IPS-18a (cell line): ENCODE measurements at regions not wholly inside any gene's neighbourhood (a gene's known extent, or its start where the extent isn't known, plus 50 kb on each side); places are given as distances from the start of the nearest gene placed in this dataset.

Experiments used
- H3K27ac ChIP-seq: one replicate; pipeline ENCODE4 v1.5.1; 2013; ENCODE audit warnings: low read length
- H3K27me3 ChIP-seq: one replicate; pipeline ENCODE4 v1.6.1; 2013; ENCODE audit warnings: mild to moderate bottlenecking, low read length; ENCODE audit not compliant: control insufficient read depth, insufficient read depth
- H3K36me3 ChIP-seq: one replicate; pipeline ENCODE4 v1.6.1; 2013; ENCODE audit warnings: low read depth, low read length; ENCODE audit not compliant: control insufficient read depth
- H3K4me1 ChIP-seq: one replicate; pipeline ENCODE4 v1.6.1; 2013; ENCODE audit warnings: low read depth, low read length; ENCODE audit not compliant: control insufficient read depth
- H3K4me3 ChIP-seq: one replicate; pipeline ENCODE4 v1.5.1; 2013; ENCODE audit warnings: low read length
- H3K9ac ChIP-seq: one replicate; pipeline ENCODE4 v1.6.1; 2013; ENCODE audit warnings: mild to moderate bottlenecking, low read length, moderate library complexity
- H3K9me3 ChIP-seq: one replicate; pipeline ENCODE4 v1.6.1; 2013; ENCODE audit warnings: low read depth, low read length; ENCODE audit not compliant: control insufficient read depth

- no peak overlapping the region for H3K27ac ChIP-seq
- H3K9me3 ChIP-seq, result no peaks in the 10 kb centered on the region
- no peak overlapping the region for H3K4me3 ChIP-seq
- H3K27me3 ChIP-seq, result no peaks in the 10 kb centered on the region
- no peaks in the 10 kb centered on the region for H3K4me1 ChIP-seq
- H3K9ac ChIP-seq, result no peak overlapping the region
- no peaks in the 10 kb centered on the region for H3K36me3 ChIP-seq
These were observed 295.3 kb downstream of the TLE3 start for GRCh38 chr15:69802432-69802831.

- Histone ChIP-seq H3K9ac (no peak overlapping the region), H3K36me3 (no peaks in the 10 kb centered on the region), H3K4me1 (no peaks in the 10 kb centered on the region), H3K27me3 (no peaks in the 10 kb centered on the region), H3K9me3 (no peaks in the 10 kb centered on the region), H3K27ac (no peak overlapping the region), H3K4me3 (no peak overlapping the region)
These were observed 292.9 kb downstream of the TLE3 start for GRCh38 chr15:69804786-69805185.

GRCh38 chr15:69805248-69805953 is 292.3 kb downstream of the TLE3 start:
- Histone ChIP-seq H3K27me3 (no peaks in the 10 kb centered on the region), H3K9ac (no peak overlapping the region), H3K9me3 (no peaks in the 10 kb centered on the region), H3K27ac (no peak overlapping the region), H3K4me1 (no peaks in the 10 kb centered on the region), H3K4me3 (no peak overlapping the region), H3K36me3 (no peaks in the 10 kb centered on the region)

GRCh38 chr15:69806287-69806915 is 291.3 kb downstream of the TLE3 start:
- Histone ChIP-seq H3K4me1 (no peaks in the 10 kb centered on the region), H3K27ac (no peak overlapping the region), H3K9ac (no peak overlapping the region), H3K4me3 (no peak overlapping the region), H3K9me3 (no peaks in the 10 kb centered on the region), H3K27me3 (no peaks in the 10 kb centered on the region), H3K36me3 (no peaks in the 10 kb centered on the region)

- Histone ChIP-seq H3K36me3 (no peaks in the 10 kb centered on the region), H3K27ac (no peak overlapping the region), H3K27me3 (no peaks in the 10 kb centered on the region), H3K4me3 (no peak overlapping the region), H3K9me3 (no peaks in the 10 kb centered on the region), H3K4me1 (no peaks in the 10 kb centered on the region), H3K9ac (no peak overlapping the region)
These were observed 290.0 kb downstream of the TLE3 start for GRCh38 chr15:69807721-69808120.

- Histone ChIP-seq H3K9me3 (no peaks in the 10 kb centered on the region), H3K9ac (no peak overlapping the region), H3K36me3 (no peaks in the 10 kb centered on the region), H3K4me1 (peaks cover 7% of the 10 kb centered on the region), H3K4me3 (no peak overlapping the region), H3K27ac (no peak overlapping the region), H3K27me3 (no peaks in the 10 kb centered on the region)
These were observed 289.0 kb downstream of the TLE3 start for GRCh38 chr15:69808756-69809155.

GRCh38 chr15:69809421-69809820 is 288.3 kb downstream of the TLE3 start:
- no peaks in the 10 kb centered on the region for H3K27me3 ChIP-seq
- no peak overlapping the region for H3K27ac ChIP-seq
- H3K9ac ChIP-seq, result no peak overlapping the region
- no peaks in the 10 kb centered on the region for H3K36me3 ChIP-seq
- no peaks in the 10 kb centered on the region for H3K9me3 ChIP-seq
- H3K4me3 ChIP-seq, result no peak overlapping the region
- peaks cover 7% of the 10 kb centered on the region for H3K4me1 ChIP-seq

- peaks cover 7% of the 10 kb centered on the region for H3K4me1 ChIP-seq
- no peak overlapping the region for H3K4me3 ChIP-seq
- H3K9me3 ChIP-seq, result no peaks in the 10 kb centered on the region
- H3K9ac ChIP-seq, result no peak overlapping the region
- H3K27me3 ChIP-seq, result no peaks in the 10 kb centered on the region
- H3K27ac ChIP-seq, result no peak overlapping the region
- H3K36me3 ChIP-seq, result no peaks in the 10 kb centered on the region
These were observed 287.0 kb downstream of the TLE3 start for GRCh38 chr15:69810431-69811354.

GRCh38 chr15:69812861-69813261 is 284.9 kb downstream of the TLE3 start:
- Histone ChIP-seq H3K4me3 (no peak overlapping the region), H3K27ac (no peak overlapping the region), H3K4me1 (peaks cover 7% of the 10 kb centered on the region), H3K36me3 (no peaks in the 10 kb centered on the region), H3K9ac (no peak overlapping the region), H3K9me3 (no peaks in the 10 kb centered on the region), H3K27me3 (no peaks in the 10 kb centered on the region)

- H3K36me3 ChIP-seq, result no peaks in the 10 kb centered on the region
- H3K27ac ChIP-seq, result no peak overlapping the region
These were observed 283.8 kb downstream of the TLE3 start for GRCh38 chr15:69813881-69814280.

GRCh38 chr15:69814932-69815331 is 282.8 kb downstream of the TLE3 start:
- H3K9me3 ChIP-seq, result no peaks in the 10 kb centered on the region
- H3K4me1 ChIP-seq, result peaks cover 7% of the 10 kb centered on the region
- no peaks in the 10 kb centered on the region for H3K36me3 ChIP-seq
- no peak overlapping the region for H3K4me3 ChIP-seq
- H3K9ac ChIP-seq, result no peak overlapping the region
- no peaks in the 10 kb centered on the region for H3K27me3 ChIP-seq
- H3K27ac ChIP-seq, result no peak overlapping the region

More at GRCh38 chr15:69813881-69814280, 283.8 kb downstream of the TLE3 start:
- no peaks in the 10 kb centered on the region for H3K27me3 ChIP-seq
- H3K9me3 ChIP-seq, result no peaks in the 10 kb centered on the region
- H3K4me1 ChIP-seq, result peaks cover 7% of the 10 kb centered on the region
- no peak overlapping the region for H3K4me3 ChIP-seq
- H3K9ac ChIP-seq, result no peak overlapping the region
